ENCODE measurements at regions not wholly inside any gene's neighbourhood (a gene's known extent, or its start where the extent isn't known, plus 50 kb on each side); places are given as distances from the start of the nearest gene placed in this dataset.

- H3K79me2 ChIP-seq (ENCODE audit: insufficient read depth, low read length), result peaks cover 20% of the 10 kb centered on the region
- H3K4me1 ChIP-seq (ENCODE audit: insufficient read depth, low read length), result no peaks in the 10 kb centered on the region
- ATAC-seq (ENCODE audit: insufficient read depth, low read depth) (no peak), DNase-seq (no peak)
- no peak overlapping the region for H3K9ac ChIP-seq (ENCODE audit: low read depth, low read length)
- H3K4me3 ChIP-seq (ENCODE audit: low read depth in 1 of 2, low read length in 2 of 2), result no peak overlapping the region
- H4K20me1 ChIP-seq (ENCODE audit: insufficient read depth, low read length), result no peaks in the 10 kb centered on the region
- peaks cover 3% of the 10 kb centered on the region; the same call in 1 of the 2 replicates for H3K36me3 ChIP-seq (ENCODE audit: insufficient read depth, low read length)
- H3K27ac ChIP-seq (ENCODE audit: low read length), result peak overlapping the region; percentile 44; the same call in 1 of the 2 replicates
- no peaks in the 10 kb centered on the region for H3K27me3 ChIP-seq (ENCODE audit: insufficient read depth, low read length, poor library complexity)
- TF ChIP-seq CTCF (IDR thresholded peaks at IDR 0.05; ENCODE audit: borderline replicate concordance, extremely low read depth, low read length, poor library complexity, severe bottlenecking) (no peak), EZH2 (IDR thresholded peaks at IDR 0.05; ENCODE audit: borderline replicate concordance, low read depth, low read length, severe bottlenecking) (no peak)
- H2AFZ ChIP-seq (ENCODE audit: low read depth, low read length), result no peak overlapping the region
- H3K4me2 ChIP-seq (ENCODE audit: insufficient read depth, low read length), result no peak overlapping the region
- H3K9me3 ChIP-seq (ENCODE audit: insufficient read depth, low read length, severe bottlenecking), result no peaks in the 10 kb centered on the region
Observed at GRCh38 chr15:93246266-93247242, 157.5 kb upstream of the RGMA start.

GRCh38 chr15:93245661-93246042 lies 156.6 kb upstream of the RGMA start:
- no peak overlapping the region for H3K4me2 ChIP-seq (ENCODE audit: insufficient read depth, low read length)
- TF ChIP-seq CTCF (IDR thresholded peaks at IDR 0.05; ENCODE audit: borderline replicate concordance, extremely low read depth, low read length, poor library complexity, severe bottlenecking) (no peak), EZH2 (IDR thresholded peaks at IDR 0.05; ENCODE audit: borderline replicate concordance, low read depth, low read length, severe bottlenecking) (no peak)
- ATAC-seq (ENCODE audit: insufficient read depth, low read depth) (no peak), DNase-seq (no peak)
- no peak overlapping the region for H3K4me3 ChIP-seq (ENCODE audit: low read depth in 1 of 2, low read length in 2 of 2)
- H4K20me1 ChIP-seq (ENCODE audit: insufficient read depth, low read length), result no peaks in the 10 kb centered on the region
- H2AFZ ChIP-seq (ENCODE audit: low read depth, low read length), result no peak overlapping the region
- no peaks in the 10 kb centered on the region for H3K27me3 ChIP-seq (ENCODE audit: insufficient read depth, low read length, poor library complexity)
- H3K4me1 ChIP-seq (ENCODE audit: insufficient read depth, low read length), result no peaks in the 10 kb centered on the region
- no peak overlapping the region for H3K27ac ChIP-seq (ENCODE audit: low read length)
- H3K79me2 ChIP-seq (ENCODE audit: insufficient read depth, low read length), result peaks cover 27% of the 10 kb centered on the region
- peaks cover 3% of the 10 kb centered on the region; the same call in 1 of the 2 replicates for H3K36me3 ChIP-seq (ENCODE audit: insufficient read depth, low read length)
- no peaks in the 10 kb centered on the region for H3K9me3 ChIP-seq (ENCODE audit: insufficient read depth, low read length, severe bottlenecking)
- no peak overlapping the region for H3K9ac ChIP-seq (ENCODE audit: low read depth, low read length)

GRCh38 chr15:93244696-93245660 lies 156.0 kb upstream of the RGMA start:
- no peaks in the 10 kb centered on the region for H3K4me1 ChIP-seq (ENCODE audit: insufficient read depth, low read length)
- no peaks in the 10 kb centered on the region for H4K20me1 ChIP-seq (ENCODE audit: insufficient read depth, low read length)
- H3K9me3 ChIP-seq (ENCODE audit: insufficient read depth, low read length, severe bottlenecking), result no peaks in the 10 kb centered on the region
- peaks cover 3% of the 10 kb centered on the region; the same call in 1 of the 2 replicates for H3K36me3 ChIP-seq (ENCODE audit: insufficient read depth, low read length)
- peaks cover 33% of the 10 kb centered on the region for H3K79me2 ChIP-seq (ENCODE audit: insufficient read depth, low read length)
- TF ChIP-seq CTCF (IDR thresholded peaks at IDR 0.05; ENCODE audit: borderline replicate concordance, extremely low read depth, low read length, poor library complexity, severe bottlenecking) (no peak), EZH2 (IDR thresholded peaks at IDR 0.05; ENCODE audit: borderline replicate concordance, low read depth, low read length, severe bottlenecking) (no peak)
- no peak overlapping the region for H3K4me2 ChIP-seq (ENCODE audit: insufficient read depth, low read length)
- H2AFZ ChIP-seq (ENCODE audit: low read depth, low read length), result no peak overlapping the region
- DNase-seq (no peak), ATAC-seq (ENCODE audit: insufficient read depth, low read depth) (no peak)
- no peak overlapping the region for H3K9ac ChIP-seq (ENCODE audit: low read depth, low read length)
- no peaks in the 10 kb centered on the region for H3K27me3 ChIP-seq (ENCODE audit: insufficient read depth, low read length, poor library complexity)
- no peak overlapping the region for H3K4me3 ChIP-seq (ENCODE audit: low read depth in 1 of 2, low read length in 2 of 2)
- no peak overlapping the region; the same call in 1 of the 2 replicates for H3K27ac ChIP-seq (ENCODE audit: low read length)
